GM23338 (cell line): ENCODE measurements at regions not wholly inside any gene's neighbourhood (a gene's known extent, or its start where the extent isn't known, plus 50 kb on each side); places are given as distances from the start of the nearest gene placed in this dataset.

ENCODE experiments used
- ATAC-seq: fragments of 200-7000 bp; cut with Tn5 transposase; 3 replicates; pipeline ENCODE4 v1.9.1; 2020
- DNase-seq: peaks from one replicate; pipeline ENCODE4 v3.0.0-alpha.2; 2015; ENCODE audit warnings: low spot score
- H2AFZ ChIP-seq: fragments of 200-600 bp; sonication (generic); 2 replicates; pipeline ENCODE4 v1.8.0; 2016; ENCODE audit warnings: antibody characterized with exemption, mild to moderate bottlenecking, moderate library complexity
- H3F3A ChIP-seq: fragments of 200-600 bp; sonication (generic); replicated peaks from 2 replicates; pipeline ENCODE4 v1.8.0; 2017; ENCODE audit warnings: antibody characterized with exemption, mixed run types, low read depth
- H3K27ac ChIP-seq: fragments of 200-600 bp; sonication (generic); 2 replicates; pipeline ENCODE4 v1.6.1; 2016; ENCODE audit warnings: low read depth
- H3K27me3 ChIP-seq: fragments of 200-600 bp; sonication (generic); 2 replicates; pipeline ENCODE4 v1.8.0; 2016; ENCODE audit warnings: mild to moderate bottlenecking, mixed run types, moderate library complexity; ENCODE audit not compliant: insufficient read depth
- H3K36me3 ChIP-seq: fragments of 200-600 bp; sonication (generic); 2 replicates; pipeline ENCODE4 v1.8.0; 2016; ENCODE audit warnings: mild to moderate bottlenecking; ENCODE audit not compliant: insufficient read depth
- H3K4me1 ChIP-seq: fragments of 200-600 bp; sonication (generic); 2 replicates; pipeline ENCODE4 v1.8.0; 2016; ENCODE audit warnings: mild to moderate bottlenecking, moderate library complexity; ENCODE audit not compliant: insufficient read depth
- H3K4me2 ChIP-seq: fragments of 200-600 bp; sonication (generic); 2 replicates; pipeline ENCODE4 v1.7.1; 2017; ENCODE audit warnings: mixed run types
- H3K4me3 ChIP-seq: fragments of 200-600 bp; sonication (generic); 2 replicates; pipeline ENCODE4 v1.6.1; 2016; ENCODE audit warnings: mixed run types
- H3K79me2 ChIP-seq: fragments of 200-600 bp; sonication (generic); replicated peaks from 2 replicates; pipeline ENCODE4 v1.8.0; 2017; ENCODE audit warnings: mild to moderate bottlenecking; ENCODE audit not compliant: insufficient read depth
- H3K9me2 ChIP-seq: fragments of 200-600 bp; sonication (generic); 2 replicates; pipeline ENCODE4 v1.8.0; 2017; ENCODE audit not compliant: insufficient read depth
- H4K20me1 ChIP-seq: fragments of 200-600 bp; sonication (generic); replicated peaks from 2 replicates; pipeline ENCODE4 v1.8.0; 2017; ENCODE audit warnings: mild to moderate bottlenecking; ENCODE audit not compliant: insufficient read depth
- H3K27ac Mint-ChIP-seq: 2 replicates; pipeline ENCODE4 v1.8.0; 2020; ENCODE audit warnings: inconsistent platforms, mild to moderate bottlenecking, moderate library complexity, mixed read lengths
- H3K27me3 Mint-ChIP-seq: 3 replicates; pipeline ENCODE4 v1.8.0; 2022; ENCODE audit warnings: low read depth, mild to moderate bottlenecking, moderate library complexity, mixed read lengths, inconsistent platforms; ENCODE audit not compliant: insufficient read depth, poor library complexity
- H3K36me3 Mint-ChIP-seq: 3 replicates; pipeline ENCODE4 v1.8.0; 2021; ENCODE audit warnings: low read depth, mild to moderate bottlenecking, inconsistent platforms, moderate library complexity, mixed read lengths
- H3K4me1 Mint-ChIP-seq: 3 replicates; pipeline ENCODE4 v1.8.0; 2020; ENCODE audit warnings: mild to moderate bottlenecking, inconsistent platforms, mixed read lengths
- H3K4me3 Mint-ChIP-seq: 3 replicates; pipeline ENCODE4 v1.8.0; 2021; ENCODE audit warnings: moderate library complexity, mild to moderate bottlenecking, inconsistent platforms, mixed read lengths
- H3K9me3 Mint-ChIP-seq: 3 replicates; pipeline ENCODE4 v1.8.0; 2020; ENCODE audit warnings: moderate library complexity, mild to moderate bottlenecking, inconsistent platforms, mixed read lengths
- CREB1 ChIP-seq: fragments of 250-450 bp; sonication (Bioruptor Pico); IDR thresholded peaks from 2 replicates; pipeline ENCODE4 v1.5.0; 2020; ENCODE audit warnings: low read depth, mild to moderate bottlenecking, moderate library complexity
- CTCF ChIP-seq, 2 experiments: fragments of 200-600 bp in 1 of 2; sonication (generic) in 1 of 2; conservative IDR thresholded peaks; 2 replicates each; pipeline versions ENCODE4 v1.5.1 to v1.6.1; 2016 to 2017; ENCODE audit warnings: antibody characterized with exemption in 2 of 2, low read depth in 2 of 2, mild to moderate bottlenecking in 2 of 2, moderate library complexity in 1 of 2
- ETS1 ChIP-seq: IDR thresholded peaks from 2 replicates; pipeline ENCODE4 v1.6.1; 2016; ENCODE audit warnings: antibody characterized with exemption
- EZH2phosphoT487 ChIP-seq: fragments of 200-600 bp; sonication (generic); IDR thresholded peaks from one replicate; pipeline ENCODE4 v1.8.1; 2018; ENCODE audit warnings: antibody characterized with exemption; ENCODE audit not compliant: unreplicated experiment
- JUNB ChIP-seq: IDR thresholded peaks from one replicate; pipeline ENCODE4 v1.6.1; 2016; ENCODE audit warnings: antibody characterized with exemption; ENCODE audit not compliant: unreplicated experiment
- NANOG ChIP-seq: IDR thresholded peaks from 2 replicates; pipeline ENCODE4 v1.6.1; 2016; ENCODE audit warnings: antibody characterized with exemption, borderline replicate concordance
- POLR2AphosphoS5 ChIP-seq: IDR thresholded peaks from 2 replicates; pipeline ENCODE4 v1.6.1; 2016; ENCODE audit warnings: antibody characterized with exemption, low read depth
- REST ChIP-seq: IDR thresholded peaks from one replicate; pipeline ENCODE4 v1.6.1; 2018; ENCODE audit warnings: antibody characterized with exemption; ENCODE audit not compliant: unreplicated experiment
- STAT1 ChIP-seq: IDR thresholded peaks from one replicate; pipeline ENCODE4 v1.6.1; 2016; ENCODE audit warnings: antibody characterized with exemption; ENCODE audit not compliant: unreplicated experiment
- ZNF114 ChIP-seq: fragments of 250-450 bp; sonication (Bioruptor Pico); IDR thresholded peaks from 2 replicates; pipeline ENCODE4 v1.5.0; 2020; ENCODE audit warnings: mild to moderate bottlenecking, moderate library complexity
- ZNF331 ChIP-seq: fragments of 250-450 bp; sonication (Bioruptor Pico); IDR thresholded peaks from 2 replicates; pipeline ENCODE4 v1.5.0; 2020; ENCODE audit warnings: low read depth, mild to moderate bottlenecking, moderate library complexity

GRCh38 chr1:193740762-193741161, 554.3 kb upstream of the B3GALT2 start (continued):
- TF ChIP-seq CTCF (conservative IDR thresholded peaks at IDR 0.05; ENCODE audit: low read depth in 2 of 2) (no peak), REST (no peak), POLR2AphosphoS5 (no peak), JUNB (no peak), NANOG (no peak), CREB1 (no peak), ZNF331 (CRISPR knock-in tag) (no peak), ETS1 (no peak), ZNF114 (CRISPR knock-in tag) (no peak)

- DNase-seq (no peak), ATAC-seq (no peak)
- Mint-ChIP-seq H3K4me1 (peaks cover 10% of the 10 kb centered on the region), H3K4me3 (no peak overlapping the region), H3K27ac (no peak overlapping the region), H3K36me3 (0 out of 3 replicates have a peak, but pooled peaks cover 3% of the 10 kb centered on the region), H3K9me3 (peaks cover 9% of the 10 kb centered on the region), H3K27me3 (peaks cover 9% of the 10 kb centered on the region)
- Histone ChIP-seq H3K9me2 (no peaks in the 10 kb centered on the region), H3K4me1 (peaks cover 19% of the 10 kb centered on the region; the same call in 1 of the 2 replicates), H3K27ac (no peak overlapping the region), H3K4me3 (no peak overlapping the region), H3K79me2 (no peaks in the 10 kb centered on the region), H3K27me3 (peaks cover 5% of the 10 kb centered on the region; the same call in 1 of the 2 replicates), H3K4me2 (no peak overlapping the region), H3F3A (no peaks in the 10 kb centered on the region), H4K20me1 (no peaks in the 10 kb centered on the region), H2AFZ (no peak overlapping the region), H3K36me3 (no peaks in the 10 kb centered on the region)
- TF ChIP-seq JUNB (no peak), CREB1 (no peak), POLR2AphosphoS5 (no peak), EZH2phosphoT487 (no peak), CTCF (conservative IDR thresholded peaks at IDR 0.05; ENCODE audit: low read depth in 2 of 2) (no peak), NANOG (no peak), ZNF331 (CRISPR knock-in tag) (no peak), REST (no peak), ZNF114 (CRISPR knock-in tag) (no peak), STAT1 (no peak), ETS1 (no peak)
Observed at GRCh38 chr1:193736507-193736906, 550.1 kb upstream of the B3GALT2 start.
